ENCODE measurements at regions not wholly inside any gene's neighbourhood (a gene's known extent, or its start where the extent isn't known, plus 50 kb on each side); places are given as distances from the start of the nearest gene placed in this dataset.

DNA sequence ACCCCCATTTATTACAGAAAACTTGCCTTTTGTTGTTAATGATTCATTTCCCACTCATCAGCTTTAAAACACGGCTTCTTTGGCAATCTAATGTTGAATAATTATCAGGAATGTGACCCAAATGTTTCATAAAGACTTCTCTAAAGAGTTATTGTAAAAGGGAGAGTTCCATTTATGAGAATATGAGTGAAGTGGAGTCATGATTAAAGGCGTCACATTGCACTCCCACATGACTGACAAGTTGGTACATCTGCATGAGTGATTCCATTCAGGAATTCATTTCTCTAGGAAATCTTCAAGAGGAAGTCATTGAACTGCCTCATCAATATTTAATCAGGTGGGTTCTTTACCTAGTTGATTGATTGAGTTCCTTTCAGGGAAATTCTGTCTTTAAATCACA, 184.8 kb downstream of the LNPK start:
- TF ChIP-seq CREB1 (IDR thresholded peaks at IDR 0.05): no peak
- TF ChIP-seq SP1 (IDR thresholded peaks at IDR 0.05; ENCODE audit: low read depth, low read length): no peak
- TF ChIP-seq EP300 (IDR thresholded peaks at IDR 0.05; ENCODE audit: borderline replicate concordance in 1 of 2, low read depth in 2 of 2, low read length in 2 of 2): no peak
- TF ChIP-seq, protein P1, sequence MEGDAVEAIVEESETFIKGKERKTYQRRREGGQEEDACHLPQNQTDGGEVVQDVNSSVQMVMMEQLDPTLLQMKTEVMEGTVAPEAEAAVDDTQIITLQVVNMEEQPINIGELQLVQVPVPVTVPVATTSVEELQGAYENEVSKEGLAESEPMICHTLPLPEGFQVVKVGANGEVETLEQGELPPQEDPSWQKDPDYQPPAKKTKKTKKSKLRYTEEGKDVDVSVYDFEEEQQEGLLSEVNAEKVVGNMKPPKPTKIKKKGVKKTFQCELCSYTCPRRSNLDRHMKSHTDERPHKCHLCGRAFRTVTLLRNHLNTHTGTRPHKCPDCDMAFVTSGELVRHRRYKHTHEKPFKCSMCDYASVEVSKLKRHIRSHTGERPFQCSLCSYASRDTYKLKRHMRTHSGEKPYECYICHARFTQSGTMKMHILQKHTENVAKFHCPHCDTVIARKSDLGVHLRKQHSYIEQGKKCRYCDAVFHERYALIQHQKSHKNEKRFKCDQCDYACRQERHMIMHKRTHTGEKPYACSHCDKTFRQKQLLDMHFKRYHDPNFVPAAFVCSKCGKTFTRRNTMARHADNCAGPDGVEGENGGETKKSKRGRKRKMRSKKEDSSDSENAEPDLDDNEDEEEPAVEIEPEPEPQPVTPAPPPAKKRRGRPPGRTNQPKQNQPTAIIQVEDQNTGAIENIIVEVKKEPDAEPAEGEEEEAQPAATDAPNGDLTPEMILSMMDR (IDR thresholded peaks at IDR 0.05; ENCODE audit: control extremely low read depth in 1 of 3, insufficient read depth in 1 of 3, low read depth in 1 of 3, low read length in 3 of 3): no peak
- no peak for TF ChIP-seq CEBPB (IDR thresholded peaks at IDR 0.05; ENCODE audit: low read depth, low read length)
- TF ChIP-seq POLR2A (IDR thresholded peaks at IDR 0.05; ENCODE audit: control extremely low read depth in 1 of 2, low read depth in 2 of 2, low read length in 2 of 2): no peak
- TF ChIP-seq, protein P2, sequence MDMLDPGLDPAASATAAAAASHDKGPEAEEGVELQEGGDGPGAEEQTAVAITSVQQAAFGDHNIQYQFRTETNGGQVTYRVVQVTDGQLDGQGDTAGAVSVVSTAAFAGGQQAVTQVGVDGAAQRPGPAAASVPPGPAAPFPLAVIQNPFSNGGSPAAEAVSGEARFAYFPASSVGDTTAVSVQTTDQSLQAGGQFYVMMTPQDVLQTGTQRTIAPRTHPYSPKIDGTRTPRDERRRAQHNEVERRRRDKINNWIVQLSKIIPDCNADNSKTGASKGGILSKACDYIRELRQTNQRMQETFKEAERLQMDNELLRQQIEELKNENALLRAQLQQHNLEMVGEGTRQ (IDR thresholded peaks at IDR 0.05; ENCODE audit: low read length): no peak
- TF ChIP-seq EZH2 (IDR thresholded peaks at IDR 0.05; ENCODE audit: low read depth, low read length, severe bottlenecking): no peak
- no peak for TF ChIP-seq MAFK (IDR thresholded peaks at IDR 0.05; ENCODE audit: low read depth, low read length)
- TF ChIP-seq SIN3A (conservative IDR thresholded peaks at IDR 0.05 in 1 of 2, IDR thresholded peaks at IDR 0.05 in 1 of 2; ENCODE audit: low read depth in 1 of 2, low read length in 2 of 2): no peak
- no peak for TF ChIP-seq POLR2AphosphoS5 (IDR thresholded peaks at IDR 0.05; ENCODE audit: low read depth, low read length)

Data from H1 (cell line).